SKM-1 (cell line): ENCODE measurements at regions not wholly inside any gene's neighbourhood (a gene's known extent, or its start where the extent isn't known, plus 50 kb on each side); places are given as distances from the start of the nearest gene placed in this dataset.
"Not testable (repeated sequence)": the region's sequence is repeated elsewhere in the genome, so short reads cannot be mapped to it uniquely, and the experiment has no call there.

Experiments used
- DNase-seq: peaks from one replicate; lab custom pipeline; 2025; ENCODE audit not compliant: unreplicated experiment; lab: John Stamatoyannopoulos, UW

DNA sequence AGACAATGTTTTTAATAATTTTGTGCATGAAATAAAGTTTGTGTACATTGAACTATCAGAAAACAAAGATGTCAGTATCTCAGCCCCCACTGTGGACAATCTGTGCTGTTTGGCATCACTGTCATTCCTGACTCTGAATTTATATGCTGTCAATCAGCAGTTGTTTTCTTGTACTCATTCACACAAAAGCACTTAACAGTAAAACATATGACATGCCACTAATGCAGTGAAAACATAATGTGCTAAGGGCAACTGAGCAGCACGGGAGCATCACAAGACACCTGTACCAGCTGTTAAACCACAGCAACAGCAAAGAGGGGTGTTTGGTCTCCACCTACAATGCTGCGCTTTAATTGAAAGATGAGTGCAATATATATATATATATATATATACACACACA is 647.8 kb upstream of the SLC35B3 start:
- no peak for DNase-seq

DNA sequence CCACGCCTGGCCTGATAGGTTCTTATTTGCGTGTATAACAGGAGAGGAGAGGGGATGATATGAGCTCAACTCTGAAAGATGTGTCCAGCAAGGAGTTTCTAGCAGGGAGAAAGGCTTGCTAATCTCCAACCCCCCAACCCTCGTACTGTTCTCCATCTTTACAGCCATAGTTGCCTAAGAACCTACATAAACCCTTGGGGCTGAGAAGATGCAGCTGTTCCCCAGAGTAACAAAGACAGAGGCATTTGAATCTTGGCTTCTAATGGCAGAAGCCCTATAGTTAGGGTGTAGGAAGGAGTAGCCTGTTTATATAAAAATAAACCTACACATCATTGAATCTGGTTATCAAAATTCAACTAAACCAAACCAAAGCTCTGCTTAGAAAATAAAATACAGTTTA is 631.4 kb upstream of the SLC35B3 start:
- no peak for DNase-seq

DNA sequence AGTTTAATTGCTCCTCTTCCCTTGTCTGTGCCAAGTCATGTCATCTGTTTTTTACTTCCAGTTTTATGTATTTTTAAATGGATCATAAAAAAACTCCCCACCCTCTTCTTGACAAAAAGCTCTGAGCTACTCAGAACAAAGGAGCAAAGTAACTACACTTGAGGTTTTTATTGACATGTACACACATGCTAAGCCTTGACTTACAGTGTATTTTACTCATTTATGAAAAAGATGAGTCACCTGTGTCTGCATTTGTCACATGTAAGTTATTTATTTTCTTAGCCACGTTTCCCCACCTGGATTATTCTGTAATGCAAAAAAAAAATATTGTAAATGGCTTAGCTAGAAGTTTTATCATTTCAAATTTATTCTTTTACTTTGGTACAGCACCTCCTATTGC is 628.8 kb upstream of the SLC35B3 start:
- no peak for DNase-seq

DNA sequence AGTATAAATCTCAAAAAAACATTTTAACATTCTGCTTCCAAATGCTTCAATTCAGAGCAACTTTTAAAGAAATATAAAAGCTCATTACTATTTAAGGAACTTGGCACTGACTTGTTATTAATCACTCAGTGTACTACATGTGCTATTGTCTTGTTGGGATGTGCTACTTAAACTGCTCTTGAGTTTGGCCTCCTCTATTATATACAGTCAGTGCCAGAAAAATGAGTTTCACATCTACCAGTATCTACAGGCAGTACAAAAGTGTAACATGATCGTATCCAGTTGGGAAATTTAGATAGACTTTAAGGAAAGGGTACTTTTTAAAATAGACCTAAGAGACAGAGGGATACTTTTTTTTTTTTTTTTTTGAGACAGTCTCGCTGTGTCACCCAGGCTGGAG is 627.3 kb upstream of the SLC35B3 start:
- no peak for DNase-seq

DNA sequence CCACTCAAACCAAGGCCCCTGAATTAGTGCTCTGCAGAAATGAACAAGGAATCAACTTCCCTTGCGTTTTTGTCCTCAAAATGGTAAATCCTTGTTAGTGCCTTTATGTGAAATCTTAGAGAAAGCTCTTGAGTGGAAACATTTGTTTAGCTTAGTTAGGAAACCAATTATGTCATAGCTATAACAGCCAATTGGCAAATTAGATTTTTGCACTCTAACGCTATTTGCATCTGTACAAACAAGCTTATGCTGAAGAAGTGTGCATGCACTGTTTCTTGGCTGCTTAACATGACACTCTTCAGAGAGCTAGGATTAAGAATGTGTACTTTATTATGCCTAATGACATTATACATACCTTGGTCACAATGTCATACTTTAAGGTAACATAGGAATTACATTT is 622.6 kb upstream of the SLC35B3 start:
- no peak for DNase-seq

DNA sequence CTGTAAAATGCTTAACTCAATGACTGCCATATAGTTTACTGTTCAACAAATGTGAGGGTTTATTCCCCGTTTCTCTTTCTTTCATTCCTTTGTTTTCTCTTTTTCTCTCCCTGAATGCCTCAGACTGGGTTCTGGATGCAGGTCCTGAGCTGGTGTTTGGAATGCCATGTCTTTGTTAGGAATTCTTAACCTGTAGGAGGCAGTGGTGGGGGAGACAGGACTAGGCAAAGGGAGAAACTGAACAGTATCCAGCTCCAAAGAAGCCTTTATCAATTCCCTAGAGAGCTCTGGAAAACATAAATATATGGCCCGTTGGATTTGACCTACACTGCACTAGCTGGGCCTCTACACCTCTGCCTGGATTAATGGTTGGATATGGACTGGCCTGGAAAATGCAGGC is 621.2 kb upstream of the SLC35B3 start:
- DNase-seq = no peak

DNA sequence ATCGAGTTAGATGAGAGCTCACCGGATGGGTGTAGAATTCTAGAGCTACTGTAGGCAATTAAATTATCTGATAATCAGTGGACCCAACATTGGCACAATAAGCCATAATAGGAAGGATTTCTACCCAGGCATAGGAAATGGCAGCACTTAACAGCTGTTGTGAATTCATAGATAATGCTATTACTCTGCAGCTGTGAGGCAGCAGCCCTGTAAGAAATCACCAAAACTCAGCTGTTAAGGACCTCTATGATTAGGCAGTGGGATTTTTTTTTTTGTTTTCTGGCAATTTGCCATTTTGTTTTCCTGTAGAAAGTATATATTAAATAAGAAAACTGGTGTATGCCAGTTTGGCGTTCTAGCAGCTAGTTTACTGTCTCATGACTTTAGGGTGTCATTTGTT is 609.1 kb upstream of the SLC35B3 start:
- no peak for DNase-seq

DNA sequence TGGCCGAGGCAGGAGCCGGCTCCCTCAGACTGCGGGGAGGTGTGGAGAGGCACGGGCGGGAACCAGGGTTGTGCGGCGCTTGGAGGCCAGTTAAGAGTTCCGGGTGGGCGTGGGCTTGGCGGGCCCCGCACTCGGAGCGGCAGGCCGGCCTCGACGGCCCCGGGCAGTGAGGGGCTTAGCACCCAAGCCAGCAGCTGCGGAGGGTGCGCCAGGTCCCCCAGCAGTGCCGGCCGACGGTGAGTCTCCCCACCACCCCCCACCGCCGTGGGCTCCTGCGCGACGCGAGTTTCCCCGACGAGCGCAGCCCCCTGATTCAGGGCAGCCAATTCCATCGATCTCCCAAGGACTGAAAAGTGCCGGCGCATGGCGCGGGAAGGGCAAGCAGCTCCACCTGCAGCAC is 605.4 kb upstream of the SLC35B3 start:
- DNase-seq = no peak

DNA sequence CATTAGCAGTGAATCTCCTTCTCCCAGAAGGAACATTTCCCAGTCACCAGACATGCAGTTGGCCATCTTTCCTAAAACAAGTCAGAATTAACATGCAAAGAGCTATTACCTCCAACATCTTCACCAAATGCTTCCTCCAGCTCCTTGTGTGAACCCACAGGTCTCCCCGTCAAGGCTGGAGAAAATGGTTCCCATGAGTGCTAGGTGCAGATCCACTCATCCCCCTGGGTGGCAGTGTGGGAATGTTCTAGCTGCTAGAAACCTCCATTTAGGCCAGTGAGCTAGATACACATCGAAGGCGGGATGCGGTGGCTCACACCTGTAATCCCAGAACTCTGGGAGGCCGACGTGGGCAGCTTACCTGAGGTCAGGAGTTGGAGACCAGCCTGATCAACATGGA is 603.9 kb upstream of the SLC35B3 start:
- DNase-seq = no peak

DNA sequence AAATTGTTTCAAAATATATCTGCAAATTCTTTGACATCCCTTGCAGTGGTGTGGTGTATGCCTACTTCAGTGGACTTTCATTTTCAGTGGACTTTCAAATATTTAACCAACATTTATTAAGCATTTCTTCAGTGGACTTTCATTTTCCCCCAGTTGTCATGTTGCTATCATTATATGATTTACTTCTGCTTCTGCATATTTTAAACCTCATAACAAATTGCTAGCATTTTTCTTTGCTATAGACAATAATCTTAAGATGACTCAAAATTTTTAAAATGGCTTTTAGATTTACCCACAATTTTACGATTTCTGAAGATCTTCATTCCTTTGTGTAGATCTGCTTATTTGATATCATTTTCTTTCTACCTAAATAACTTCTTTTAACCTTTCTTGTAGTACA is 592.7 kb upstream of the SLC35B3 start:
- no peak for DNase-seq

DNA sequence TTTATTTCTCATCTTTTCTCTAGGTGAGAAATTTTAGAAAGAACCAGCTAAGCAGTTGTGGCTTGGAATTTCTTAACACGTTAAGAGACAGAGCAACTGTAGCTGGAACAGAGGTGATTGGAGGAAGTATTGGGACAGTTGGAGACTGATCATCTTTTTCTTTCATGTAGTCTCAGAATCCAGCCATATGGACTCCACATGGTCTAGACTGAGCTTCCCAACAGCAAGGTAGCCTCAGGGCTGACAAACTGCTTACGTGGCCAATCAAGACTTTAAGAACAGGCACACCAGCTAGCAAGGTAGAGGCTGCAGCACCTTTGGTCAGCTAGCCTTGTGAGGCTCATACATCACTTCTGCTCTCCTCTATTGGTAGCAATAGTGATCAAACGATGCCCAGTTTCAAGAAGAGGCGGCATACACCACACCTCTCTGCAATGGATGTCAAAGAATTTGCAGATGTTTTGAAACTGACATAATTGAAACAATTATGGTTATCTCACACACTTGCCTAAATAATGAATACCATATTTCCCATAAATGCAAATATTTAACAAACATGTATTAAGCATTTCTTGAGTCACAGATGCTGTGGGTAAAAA is 590.5 kb upstream of the SLC35B3 start:
- no peak for DNase-seq

DNA sequence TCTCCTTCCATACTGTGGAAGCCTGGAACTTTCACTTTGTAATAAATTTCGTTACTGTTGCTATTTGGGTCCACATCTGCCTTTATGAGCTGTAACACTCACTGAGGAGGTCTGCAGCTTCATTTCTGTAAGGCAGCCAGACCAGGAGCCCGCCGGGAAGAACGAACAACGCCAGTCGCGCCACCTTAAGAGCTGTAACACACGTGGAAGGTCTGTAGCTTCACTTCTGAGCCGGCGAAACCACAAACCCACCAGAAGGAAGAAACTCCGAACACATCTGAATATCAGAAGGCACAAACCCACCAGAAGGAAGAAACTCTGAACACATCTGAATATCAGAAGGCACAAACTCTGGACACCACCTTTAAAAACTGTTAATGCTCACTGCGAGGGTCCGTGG is 589.9 kb upstream of the SLC35B3 start:
- DNase-seq = no peak

DNA sequence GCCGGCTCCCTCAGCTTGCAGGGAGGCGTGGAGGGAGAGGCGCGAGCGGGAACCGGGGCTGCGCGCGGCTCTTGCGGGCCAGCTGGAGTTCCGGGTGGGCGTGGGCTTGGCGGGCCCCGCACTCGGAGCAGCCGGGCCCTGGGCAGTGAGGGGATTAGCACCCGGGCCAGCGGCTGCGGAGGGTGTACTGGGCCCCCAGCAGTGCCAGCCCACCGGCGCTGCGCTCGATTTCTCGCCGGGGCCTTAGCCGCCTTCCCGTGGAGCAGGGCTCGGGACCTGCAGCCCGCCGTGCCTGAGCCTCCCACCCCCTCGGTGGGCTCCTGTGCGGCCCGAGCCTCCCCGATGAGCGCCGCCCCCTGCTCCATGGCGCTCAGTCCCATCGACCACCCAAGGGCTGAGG is 588.9 kb upstream of the SLC35B3 start:
- not testable (repeated sequence) for DNase-seq

DNA sequence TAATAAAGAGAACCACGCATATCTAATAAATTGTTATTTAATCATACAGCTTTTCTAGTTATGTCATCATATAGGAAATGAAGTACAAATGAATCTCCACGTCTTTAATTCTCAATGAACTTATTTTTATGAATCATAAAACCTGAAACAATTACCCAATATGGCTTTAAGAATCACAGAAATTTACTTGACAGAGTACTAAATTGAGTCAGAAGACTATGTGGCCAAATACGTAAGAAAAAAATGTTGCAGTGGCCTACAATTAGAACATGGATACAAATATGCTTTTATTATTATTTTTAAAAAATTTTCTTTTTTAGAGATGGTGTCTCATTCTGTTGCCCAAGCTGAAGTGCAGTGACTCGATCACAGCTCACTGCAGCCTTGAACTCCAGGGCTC is 584.7 kb upstream of the SLC35B3 start:
- no peak for DNase-seq

DNA sequence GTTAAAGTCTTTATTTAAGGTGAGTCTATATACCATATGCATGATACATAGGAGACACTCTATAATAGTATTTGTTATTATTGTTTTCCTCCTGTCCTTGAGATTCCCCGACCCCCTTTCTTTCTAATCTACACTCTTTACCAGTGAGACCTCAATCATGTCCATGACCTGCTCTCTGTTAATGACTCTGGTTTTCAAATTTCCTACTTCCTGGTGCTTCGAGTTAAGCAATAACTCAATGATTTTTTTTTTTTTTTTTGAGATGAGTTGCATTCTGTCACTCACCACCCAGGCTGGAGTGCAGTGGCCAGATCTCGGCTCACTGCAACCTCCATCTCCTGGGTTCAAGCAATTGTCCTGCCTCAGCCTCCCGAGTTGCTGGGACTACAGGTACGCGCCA is 574.6 kb upstream of the SLC35B3 start:
- DNase-seq = no peak

DNA sequence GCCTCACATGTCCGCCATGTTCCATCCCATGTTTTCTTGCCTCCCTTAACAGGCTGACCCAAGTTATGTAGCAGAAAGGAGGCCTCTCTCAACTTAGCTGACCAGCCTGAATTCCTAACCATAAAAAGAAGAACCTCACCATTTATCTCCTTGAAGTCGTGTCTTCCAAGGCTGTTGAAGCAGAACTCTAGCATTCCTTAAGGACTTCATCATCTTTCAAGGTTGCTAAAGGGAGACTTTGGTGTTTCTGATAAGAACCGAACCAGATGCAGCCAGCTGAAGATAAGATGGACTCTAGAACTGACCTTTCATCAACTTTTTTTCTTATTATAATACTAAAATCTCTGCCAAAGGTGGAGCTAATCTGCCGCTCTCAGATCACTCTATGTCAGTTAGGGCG is 571.7 kb upstream of the SLC35B3 start:
- no peak for DNase-seq

DNA sequence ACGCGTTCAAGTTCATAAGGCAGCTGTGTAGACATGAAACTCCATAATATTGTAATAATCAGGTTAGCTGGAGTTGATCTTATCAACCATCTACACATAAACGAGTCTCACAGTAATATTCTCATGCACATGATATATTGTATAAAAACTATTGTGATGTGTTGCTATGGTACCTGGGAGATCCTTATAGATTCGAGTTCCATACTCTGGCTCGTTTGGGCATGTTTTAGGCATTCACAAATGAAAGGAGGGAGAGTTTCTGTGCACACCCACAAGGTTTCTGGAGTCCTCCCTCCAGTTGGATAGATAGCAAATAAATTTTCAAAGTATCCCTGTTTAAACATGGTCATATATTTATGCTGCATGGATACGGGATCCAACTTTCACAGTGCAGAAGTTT is 567.5 kb upstream of the SLC35B3 start:
- no peak for DNase-seq

DNA sequence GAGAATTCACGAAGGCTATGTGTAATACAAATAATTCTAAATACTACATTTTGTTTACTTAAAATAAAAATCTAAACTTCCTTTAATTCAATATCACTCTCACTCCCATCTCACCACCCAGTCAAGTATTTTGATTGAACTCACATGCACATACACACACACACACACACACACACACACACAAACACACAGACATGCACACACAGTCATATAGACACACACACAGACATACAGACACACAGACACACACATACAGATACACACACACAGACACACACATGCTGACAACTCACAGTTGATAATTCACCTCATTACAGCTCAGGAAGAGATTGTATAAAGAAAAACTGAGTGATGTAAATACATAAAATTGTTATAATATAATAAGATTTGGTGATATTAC is 559.8 kb upstream of the SLC35B3 start:
- no peak for DNase-seq

DNA sequence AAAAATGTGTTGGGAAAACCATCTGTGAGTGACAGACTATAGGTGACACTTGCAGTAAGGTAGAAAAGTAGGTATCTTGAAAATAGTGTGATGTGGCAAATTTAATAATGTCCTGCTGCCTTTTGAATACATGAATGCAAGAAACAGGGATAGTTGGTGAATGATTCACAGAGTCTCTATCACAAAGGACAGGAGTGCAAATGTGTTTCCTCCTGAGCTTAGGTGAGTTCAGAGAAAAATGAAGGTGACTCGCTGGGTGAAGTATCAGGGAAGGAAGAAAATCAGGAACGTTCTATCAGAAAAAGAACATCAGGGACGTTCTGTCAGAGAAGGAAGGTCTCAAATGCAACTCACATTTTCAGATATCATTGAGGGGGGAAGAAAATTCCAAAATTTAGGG is 557.8 kb upstream of the SLC35B3 start:
- no peak for DNase-seq

DNA sequence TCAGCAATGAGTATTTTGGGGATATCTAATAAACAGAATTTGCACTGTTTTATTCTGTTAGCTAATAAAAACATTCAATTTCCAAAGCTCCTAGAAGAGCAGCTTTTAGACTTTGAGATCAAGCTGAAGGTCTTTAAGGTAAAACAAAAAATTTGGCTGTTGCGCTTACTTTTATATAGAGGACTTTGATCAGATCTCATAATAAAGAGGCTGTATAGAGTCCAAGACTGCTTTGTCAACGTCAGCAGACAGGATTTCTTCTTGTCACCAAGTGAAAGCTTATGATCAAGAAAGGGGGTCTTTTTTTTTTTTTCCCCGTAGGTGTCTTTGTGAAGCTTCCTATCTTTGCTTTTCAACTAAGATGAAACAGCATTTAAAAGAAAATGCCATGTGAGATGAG is 556.5 kb upstream of the SLC35B3 start:
- no peak for DNase-seq

DNA sequence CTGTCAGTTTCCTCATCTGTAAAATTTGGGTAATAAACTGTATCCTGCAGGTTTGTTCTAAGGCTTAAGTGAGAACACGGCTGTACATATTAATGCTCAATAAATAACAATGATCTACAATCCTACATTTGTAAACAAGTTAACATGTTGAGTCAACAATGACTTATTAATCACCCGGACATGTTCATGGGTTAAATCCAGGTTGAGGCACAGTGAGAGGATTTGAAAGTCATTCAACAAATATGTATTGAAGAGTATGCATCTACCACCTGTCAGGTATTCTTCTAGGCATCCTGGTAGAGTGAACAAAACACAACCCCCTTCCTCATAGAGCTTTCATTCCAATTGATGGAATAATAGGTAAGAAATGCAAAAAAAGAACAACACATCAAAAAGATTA is 554.7 kb upstream of the SLC35B3 start:
- DNase-seq = no peak

DNA sequence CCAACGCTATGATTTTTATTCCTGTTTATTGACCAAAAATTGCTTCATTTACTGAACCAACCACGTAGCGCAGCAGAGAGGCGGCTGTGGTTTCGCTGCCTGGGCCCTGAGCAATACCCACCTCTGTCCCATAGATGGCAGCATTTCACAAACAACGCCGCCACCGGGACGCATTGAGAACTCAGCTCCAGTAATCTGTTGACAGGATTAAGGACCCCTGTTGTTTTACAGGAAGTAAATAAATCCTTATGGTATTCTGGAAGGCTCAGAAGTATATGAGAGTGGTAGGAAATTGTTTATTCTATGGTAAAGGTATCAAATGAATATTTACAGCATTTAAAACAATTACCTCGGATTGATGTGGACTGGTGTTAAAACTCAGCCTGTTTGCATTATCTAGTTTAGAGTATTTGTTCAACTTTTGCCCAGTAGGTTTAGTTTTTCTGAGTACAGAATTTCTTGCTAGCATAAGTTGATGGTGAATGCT is 547.9 kb upstream of the SLC35B3 start:
- peak; percentile 39 for DNase-seq

DNA sequence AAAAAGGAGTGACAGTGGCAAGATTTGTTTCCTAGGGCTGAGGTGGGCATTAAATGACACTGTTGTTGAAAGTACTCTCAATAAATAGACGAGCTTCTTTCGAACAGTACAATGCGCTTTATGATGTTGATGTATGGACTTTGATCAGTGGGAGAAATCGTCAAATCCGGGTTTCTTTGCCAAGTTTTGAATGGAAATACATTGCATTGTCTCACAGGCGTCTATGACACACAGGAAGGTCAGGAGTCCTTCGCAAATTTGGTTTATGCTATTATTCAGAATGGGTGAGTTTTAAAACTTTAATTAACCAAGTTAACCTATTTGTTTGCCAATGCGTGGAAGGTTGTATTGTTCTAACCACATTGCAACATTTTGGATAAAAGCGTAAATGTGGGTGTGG is 547.3 kb upstream of the SLC35B3 start:
- DNase-seq = no peak

DNA sequence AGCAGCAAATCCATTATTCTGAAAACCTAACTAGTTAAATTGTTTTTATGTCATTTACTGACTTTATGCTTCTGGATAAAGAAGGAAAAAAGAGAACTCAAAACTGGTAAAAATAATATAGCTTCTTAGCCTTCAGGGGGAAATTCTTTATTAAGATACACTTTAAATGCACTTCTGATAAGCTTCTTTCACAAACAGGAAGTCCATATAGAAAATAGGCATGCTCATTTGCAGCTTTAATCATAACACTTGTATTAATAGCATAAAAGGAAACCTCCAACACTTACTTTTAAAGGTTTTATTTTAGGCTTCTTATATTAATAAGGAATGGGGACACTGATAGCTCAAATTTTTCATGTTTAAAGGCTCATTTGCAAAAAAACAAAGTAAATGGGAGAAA is 538.0 kb upstream of the SLC35B3 start:
- no peak for DNase-seq
